ENCODE measurements at regions not wholly inside any gene's neighbourhood (a gene's known extent, or its start where the extent isn't known, plus 50 kb on each side); places are given as distances from the start of the nearest gene placed in this dataset.

DNA sequence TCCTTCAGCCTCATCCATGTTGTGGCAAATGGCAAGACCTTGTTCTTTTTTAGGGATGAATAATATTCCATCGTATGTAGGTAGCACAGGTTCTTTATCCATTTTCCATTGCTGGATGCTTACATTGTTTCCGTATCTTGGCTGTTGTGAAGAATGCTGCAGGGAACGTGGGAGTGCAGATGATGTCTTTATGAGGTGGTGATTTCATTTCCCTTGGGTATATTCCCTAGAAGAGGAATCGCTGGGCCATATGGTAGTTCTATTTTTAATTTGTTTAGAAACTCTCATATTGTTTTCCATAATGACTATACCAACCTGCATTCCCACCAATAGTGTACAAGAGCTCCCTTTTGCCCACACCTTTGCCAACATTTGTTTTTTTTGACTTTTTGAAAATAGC lies 186.3 kb upstream of the TMTC4 start:
- TF ChIP-seq, protein P1, sequence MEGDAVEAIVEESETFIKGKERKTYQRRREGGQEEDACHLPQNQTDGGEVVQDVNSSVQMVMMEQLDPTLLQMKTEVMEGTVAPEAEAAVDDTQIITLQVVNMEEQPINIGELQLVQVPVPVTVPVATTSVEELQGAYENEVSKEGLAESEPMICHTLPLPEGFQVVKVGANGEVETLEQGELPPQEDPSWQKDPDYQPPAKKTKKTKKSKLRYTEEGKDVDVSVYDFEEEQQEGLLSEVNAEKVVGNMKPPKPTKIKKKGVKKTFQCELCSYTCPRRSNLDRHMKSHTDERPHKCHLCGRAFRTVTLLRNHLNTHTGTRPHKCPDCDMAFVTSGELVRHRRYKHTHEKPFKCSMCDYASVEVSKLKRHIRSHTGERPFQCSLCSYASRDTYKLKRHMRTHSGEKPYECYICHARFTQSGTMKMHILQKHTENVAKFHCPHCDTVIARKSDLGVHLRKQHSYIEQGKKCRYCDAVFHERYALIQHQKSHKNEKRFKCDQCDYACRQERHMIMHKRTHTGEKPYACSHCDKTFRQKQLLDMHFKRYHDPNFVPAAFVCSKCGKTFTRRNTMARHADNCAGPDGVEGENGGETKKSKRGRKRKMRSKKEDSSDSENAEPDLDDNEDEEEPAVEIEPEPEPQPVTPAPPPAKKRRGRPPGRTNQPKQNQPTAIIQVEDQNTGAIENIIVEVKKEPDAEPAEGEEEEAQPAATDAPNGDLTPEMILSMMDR (IDR thresholded peaks at IDR 0.05; ENCODE audit: low read depth, low read length), result no peak
- no peak overlapping the region for H3K27ac ChIP-seq
- DNase-seq (ENCODE audit: low read depth in 1 of 2, low spot score in 1 of 2), result no peak
- no peaks in the 10 kb centered on the region for H3K36me3 ChIP-seq
- H3K27me3 ChIP-seq, result no peaks in the 10 kb centered on the region
- H3K4me1 ChIP-seq (ENCODE audit: low read depth), result no peaks in the 10 kb centered on the region
- H3K4me3 ChIP-seq, result no peak overlapping the region
- H3K9me3 ChIP-seq (ENCODE audit: low read depth), result no peaks in the 10 kb centered on the region

DNA sequence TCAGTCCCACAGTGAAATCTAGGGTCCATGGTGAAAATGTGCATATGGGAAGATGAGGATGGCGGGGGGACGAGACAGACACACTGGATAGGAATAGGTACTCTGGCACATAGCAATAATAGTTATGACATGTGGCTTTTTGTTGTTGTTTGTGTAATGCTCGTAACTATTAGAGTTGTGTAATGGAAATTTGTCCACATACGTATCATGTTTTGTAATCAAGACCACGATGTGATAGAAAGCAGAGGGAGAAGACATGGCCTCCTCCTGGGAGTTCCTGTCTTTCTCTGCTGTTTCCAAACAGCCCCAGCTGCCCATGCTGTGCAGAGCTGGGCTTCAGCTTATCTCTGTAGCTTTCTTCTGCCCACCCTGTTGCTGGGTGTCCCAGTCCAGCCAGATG lies 185.3 kb upstream of the TMTC4 start:
- Histone ChIP-seq H3K9me3 (ENCODE audit: low read depth) (no peaks in the 10 kb centered on the region), H3K36me3 (no peaks in the 10 kb centered on the region), H3K27me3 (no peaks in the 10 kb centered on the region), H3K4me3 (no peak overlapping the region), H3K27ac (no peak overlapping the region), H3K4me1 (ENCODE audit: low read depth) (no peaks in the 10 kb centered on the region)
- DNase-seq (ENCODE audit: low read depth in 1 of 2, low spot score in 1 of 2), result no peak
- TF ChIP-seq, protein P1 (IDR thresholded peaks at IDR 0.05; ENCODE audit: low read depth, low read length), result no peak

DNA sequence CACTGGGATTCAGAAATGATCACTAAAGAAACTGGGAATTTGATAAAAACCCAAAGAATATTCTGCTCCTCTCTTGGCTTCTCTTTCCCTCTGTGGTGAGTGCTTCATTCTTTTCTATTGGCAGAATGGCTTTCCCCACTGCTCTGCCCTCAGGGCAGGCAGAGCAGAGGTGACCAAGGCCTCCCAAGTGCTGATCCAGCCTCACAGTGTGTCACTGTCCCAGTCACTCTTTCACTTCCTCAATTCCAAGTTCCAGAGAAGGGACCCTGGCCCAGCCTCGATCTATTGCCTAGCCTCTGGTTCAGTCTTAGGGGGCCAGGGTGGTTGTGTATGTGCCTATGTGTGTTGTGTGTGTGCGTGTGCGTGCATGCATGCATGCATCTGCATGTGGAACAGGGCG lies 180.6 kb upstream of the TMTC4 start:
- H3K27me3 ChIP-seq, result no peaks in the 10 kb centered on the region
- no peak overlapping the region for H3K27ac ChIP-seq
- H3K4me3 ChIP-seq, result no peak overlapping the region
- no peaks in the 10 kb centered on the region for H3K36me3 ChIP-seq
- TF ChIP-seq, protein P1 (IDR thresholded peaks at IDR 0.05; ENCODE audit: low read depth, low read length), result no peak
- no peaks in the 10 kb centered on the region for H3K9me3 ChIP-seq (ENCODE audit: low read depth)
- H3K4me1 ChIP-seq (ENCODE audit: low read depth), result peaks cover 6% of the 10 kb centered on the region
- DNase-seq (ENCODE audit: low read depth in 1 of 2, low spot score in 1 of 2), result no peak

DNA sequence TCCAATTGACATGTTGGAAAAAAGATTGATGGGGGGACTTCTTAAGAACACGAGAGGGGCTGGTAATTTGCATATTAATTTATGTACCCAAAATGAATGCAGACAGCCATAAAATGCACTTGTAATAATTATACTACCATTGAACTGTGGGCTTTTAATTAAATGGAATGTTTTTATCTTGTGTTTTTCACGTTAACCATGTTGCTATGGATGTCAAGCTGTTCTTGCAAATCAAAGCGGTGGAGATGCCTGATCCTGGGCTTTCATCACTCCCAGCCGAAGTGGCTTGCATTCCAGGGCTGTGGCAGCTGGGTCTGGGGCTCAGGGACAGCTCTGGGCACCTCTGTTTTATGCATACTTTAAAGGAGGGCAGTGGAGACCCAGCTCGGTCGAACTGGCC lies 179.4 kb upstream of the TMTC4 start:
- H3K4me1 ChIP-seq (ENCODE audit: low read depth), result peaks cover 6% of the 10 kb centered on the region
- no peak overlapping the region for H3K27ac ChIP-seq
- no peak overlapping the region for H3K4me3 ChIP-seq
- H3K9me3 ChIP-seq (ENCODE audit: low read depth), result no peaks in the 10 kb centered on the region
- H3K36me3 ChIP-seq, result no peaks in the 10 kb centered on the region
- H3K27me3 ChIP-seq, result no peaks in the 10 kb centered on the region
- peak in 1 of 2 donors; percentile 66 for DNase-seq (ENCODE audit: low read depth in 1 of 2, low spot score in 1 of 2)
- TF ChIP-seq, protein P1 (IDR thresholded peaks at IDR 0.05; ENCODE audit: low read depth, low read length), result no peak

DNA sequence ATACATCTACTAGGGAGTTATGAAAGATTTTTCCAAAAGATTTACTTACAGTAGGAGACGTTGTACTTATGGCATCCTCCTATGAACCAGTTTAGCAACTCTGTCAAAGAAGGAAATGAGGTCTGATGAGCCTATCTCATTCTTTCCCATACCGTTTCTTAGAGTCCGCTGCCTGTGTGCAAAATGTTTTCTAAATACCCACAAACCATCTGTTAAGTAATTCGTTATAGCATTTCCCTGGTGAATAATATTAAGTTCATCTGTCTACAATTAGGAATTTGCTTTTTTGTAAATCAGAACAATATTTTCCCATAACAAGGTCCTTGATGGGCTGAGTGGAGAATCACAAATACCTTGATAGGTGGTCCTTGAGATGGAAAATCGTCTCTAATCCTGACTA lies 178.8 kb upstream of the TMTC4 start:
- peaks cover 6% of the 10 kb centered on the region for H3K4me1 ChIP-seq (ENCODE audit: low read depth)
- no peak overlapping the region for H3K4me3 ChIP-seq
- H3K36me3 ChIP-seq, result no peaks in the 10 kb centered on the region
- no peaks in the 10 kb centered on the region for H3K27me3 ChIP-seq
- TF ChIP-seq, protein P1 (IDR thresholded peaks at IDR 0.05; ENCODE audit: low read depth, low read length), result no peak
- H3K9me3 ChIP-seq (ENCODE audit: low read depth), result no peaks in the 10 kb centered on the region
- H3K27ac ChIP-seq, result no peak overlapping the region
- DNase-seq (ENCODE audit: low read depth in 1 of 2, low spot score in 1 of 2), result no peak

DNA sequence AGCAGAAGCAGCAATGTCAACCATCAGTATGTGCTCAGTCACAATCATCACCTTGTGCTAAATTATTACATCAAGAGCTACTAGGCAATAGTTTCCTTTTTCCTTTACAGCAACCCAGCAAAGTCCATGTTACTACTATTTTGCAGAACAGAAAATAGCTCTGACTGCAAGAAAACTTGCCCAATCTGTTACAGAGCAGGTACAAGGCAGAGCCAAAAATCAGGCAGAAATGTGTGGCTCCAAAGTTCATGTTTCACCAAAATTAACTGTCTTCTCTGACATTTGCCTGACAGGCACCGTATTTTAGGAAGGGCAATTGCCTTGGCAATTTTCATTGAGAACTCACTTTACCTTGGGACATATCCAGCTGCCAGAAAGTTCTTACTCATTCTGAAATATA lies 177.6 kb upstream of the TMTC4 start:
- no peaks in the 10 kb centered on the region for H3K36me3 ChIP-seq
- H3K4me1 ChIP-seq (ENCODE audit: low read depth), result peaks cover 6% of the 10 kb centered on the region
- DNase-seq (ENCODE audit: low read depth in 1 of 2, low spot score in 1 of 2), result no peak
- H3K27ac ChIP-seq, result no peak overlapping the region
- no peak overlapping the region for H3K4me3 ChIP-seq
- H3K9me3 ChIP-seq (ENCODE audit: low read depth), result no peaks in the 10 kb centered on the region
- TF ChIP-seq, protein P1 (IDR thresholded peaks at IDR 0.05; ENCODE audit: low read depth, low read length), result no peak
- no peaks in the 10 kb centered on the region for H3K27me3 ChIP-seq
